ENCODE measurements at regions not wholly inside any gene's neighbourhood (a gene's known extent, or its start where the extent isn't known, plus 50 kb on each side); places are given as distances from the start of the nearest gene placed in this dataset.

DNA sequence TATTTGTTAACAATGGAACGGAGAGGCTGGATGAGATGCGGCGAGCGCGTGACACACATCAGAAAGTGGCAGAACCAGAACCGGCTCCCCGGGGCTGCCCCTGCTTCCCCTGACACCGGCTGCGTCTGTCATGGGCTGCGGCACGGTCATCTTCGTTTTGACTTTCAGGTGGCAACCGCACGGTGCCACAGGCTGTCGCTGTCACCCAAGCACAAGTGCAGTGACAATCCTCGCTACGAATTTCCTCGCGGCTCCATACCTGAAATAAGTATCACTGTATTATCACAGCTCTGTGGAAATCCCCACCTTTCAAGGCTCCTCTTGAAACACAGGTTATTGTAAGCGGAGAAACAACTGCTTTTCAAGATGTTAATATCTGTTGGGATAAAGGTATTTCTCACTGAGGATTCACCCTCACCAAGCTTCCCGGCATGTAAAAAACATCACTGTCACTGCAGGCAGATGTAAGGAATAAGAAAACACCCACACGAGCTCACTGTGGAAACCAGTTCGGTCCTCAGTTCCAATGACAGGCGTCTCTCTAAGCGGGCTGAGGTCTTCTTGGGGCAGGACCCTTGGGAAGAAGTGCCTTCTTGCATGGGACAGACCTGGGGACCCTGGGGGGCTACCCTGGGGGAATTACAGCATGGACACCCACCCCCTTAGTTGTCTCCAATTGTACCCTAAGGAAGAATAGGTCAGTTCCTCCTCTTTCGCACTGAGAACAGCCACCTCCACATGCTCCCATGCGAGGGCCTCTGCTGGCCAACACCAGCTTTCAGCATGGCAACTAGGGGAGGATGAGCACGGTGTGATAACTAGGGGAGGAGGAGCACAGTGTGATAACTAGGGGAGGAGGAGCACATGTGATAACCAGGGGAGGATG lies 86.3 kb downstream of the DACT2 start:
- H3K4me1 ChIP-seq, result no peaks in the 10 kb centered on the region
- H3K36me3 ChIP-seq, result no peaks in the 10 kb centered on the region
- H3K4me3 ChIP-seq (replicated peaks in 1 of 3), result no peak overlapping the region
- WGBS, 2 donors, result 83 to 90% methylated on average over 28 of the region's 28 CpGs
- no peaks in the 10 kb centered on the region for H3K9me3 ChIP-seq
- no peak for TF ChIP-seq POLR2A (IDR thresholded peaks at IDR 0.05)
- TF ChIP-seq, protein P1, sequence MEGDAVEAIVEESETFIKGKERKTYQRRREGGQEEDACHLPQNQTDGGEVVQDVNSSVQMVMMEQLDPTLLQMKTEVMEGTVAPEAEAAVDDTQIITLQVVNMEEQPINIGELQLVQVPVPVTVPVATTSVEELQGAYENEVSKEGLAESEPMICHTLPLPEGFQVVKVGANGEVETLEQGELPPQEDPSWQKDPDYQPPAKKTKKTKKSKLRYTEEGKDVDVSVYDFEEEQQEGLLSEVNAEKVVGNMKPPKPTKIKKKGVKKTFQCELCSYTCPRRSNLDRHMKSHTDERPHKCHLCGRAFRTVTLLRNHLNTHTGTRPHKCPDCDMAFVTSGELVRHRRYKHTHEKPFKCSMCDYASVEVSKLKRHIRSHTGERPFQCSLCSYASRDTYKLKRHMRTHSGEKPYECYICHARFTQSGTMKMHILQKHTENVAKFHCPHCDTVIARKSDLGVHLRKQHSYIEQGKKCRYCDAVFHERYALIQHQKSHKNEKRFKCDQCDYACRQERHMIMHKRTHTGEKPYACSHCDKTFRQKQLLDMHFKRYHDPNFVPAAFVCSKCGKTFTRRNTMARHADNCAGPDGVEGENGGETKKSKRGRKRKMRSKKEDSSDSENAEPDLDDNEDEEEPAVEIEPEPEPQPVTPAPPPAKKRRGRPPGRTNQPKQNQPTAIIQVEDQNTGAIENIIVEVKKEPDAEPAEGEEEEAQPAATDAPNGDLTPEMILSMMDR (IDR thresholded peaks at IDR 0.05), result no peak
- intact Hi-C loops (cut with DNase I), result no loop called here
- no peaks in the 10 kb centered on the region for H3K27me3 ChIP-seq
- DNase-seq, result no peak
- H3K27ac ChIP-seq, result no peak overlapping the region

DNA sequence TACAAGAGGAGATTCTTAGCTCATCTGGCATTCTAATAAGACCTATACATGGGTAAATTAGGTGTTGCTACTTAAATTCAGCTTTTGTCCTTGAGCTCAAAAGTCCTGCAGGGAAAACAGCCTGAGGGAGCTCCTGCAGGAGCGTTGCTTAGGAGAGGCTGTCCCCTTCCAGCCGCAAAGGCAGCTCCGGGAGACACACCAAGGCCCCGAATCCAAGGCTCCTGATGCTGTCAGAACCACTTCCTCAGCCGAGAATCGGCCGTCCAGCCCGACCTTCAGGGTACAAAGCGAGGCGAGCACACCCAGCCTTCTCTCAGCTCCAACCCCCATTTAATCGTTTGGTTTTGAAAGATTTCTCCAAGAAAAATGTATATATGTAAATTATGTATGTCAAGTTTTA lies 87.0 kb downstream of the DACT2 start:
- no peak overlapping the region for H3K4me3 ChIP-seq (replicated peaks in 1 of 3)
- H3K4me1 ChIP-seq, result no peaks in the 10 kb centered on the region
- H3K36me3 ChIP-seq, result no peaks in the 10 kb centered on the region
- intact Hi-C loops (cut with DNase I), result no loop called here
- no peak for TF ChIP-seq POLR2A (IDR thresholded peaks at IDR 0.05)
- TF ChIP-seq, protein P1 (IDR thresholded peaks at IDR 0.05), result no peak
- H3K9me3 ChIP-seq, result no peaks in the 10 kb centered on the region
- WGBS, 2 donors, result 50 to 72% methylated on average over 11 of the region's 11 CpGs
- no peak overlapping the region for H3K27ac ChIP-seq
- no peaks in the 10 kb centered on the region for H3K27me3 ChIP-seq
- no peak for DNase-seq

DNA sequence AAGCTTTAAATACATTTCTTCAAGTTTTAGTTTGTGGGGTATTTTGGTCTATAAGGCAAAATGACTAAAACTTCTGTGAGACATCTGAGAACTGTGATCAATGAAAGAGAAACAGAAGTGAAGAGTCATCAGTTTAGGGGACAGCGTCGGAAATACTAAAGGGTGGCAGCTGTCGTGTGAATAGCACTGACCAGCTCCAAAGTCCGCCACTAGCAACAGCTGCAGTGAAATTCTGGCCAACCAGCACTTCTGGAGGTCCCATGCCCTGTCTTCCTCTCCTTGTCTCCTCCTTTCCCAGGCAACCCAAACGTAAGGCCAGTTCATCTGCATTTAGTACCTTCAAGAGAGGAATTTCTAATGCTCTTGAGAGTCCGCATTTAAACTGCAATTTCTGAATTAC lies 87.5 kb downstream of the DACT2 start:
- no peak overlapping the region for H3K27ac ChIP-seq
- WGBS, 2 donors, result 76 to 85% methylated on average over 6 of the region's 6 CpGs

DNA sequence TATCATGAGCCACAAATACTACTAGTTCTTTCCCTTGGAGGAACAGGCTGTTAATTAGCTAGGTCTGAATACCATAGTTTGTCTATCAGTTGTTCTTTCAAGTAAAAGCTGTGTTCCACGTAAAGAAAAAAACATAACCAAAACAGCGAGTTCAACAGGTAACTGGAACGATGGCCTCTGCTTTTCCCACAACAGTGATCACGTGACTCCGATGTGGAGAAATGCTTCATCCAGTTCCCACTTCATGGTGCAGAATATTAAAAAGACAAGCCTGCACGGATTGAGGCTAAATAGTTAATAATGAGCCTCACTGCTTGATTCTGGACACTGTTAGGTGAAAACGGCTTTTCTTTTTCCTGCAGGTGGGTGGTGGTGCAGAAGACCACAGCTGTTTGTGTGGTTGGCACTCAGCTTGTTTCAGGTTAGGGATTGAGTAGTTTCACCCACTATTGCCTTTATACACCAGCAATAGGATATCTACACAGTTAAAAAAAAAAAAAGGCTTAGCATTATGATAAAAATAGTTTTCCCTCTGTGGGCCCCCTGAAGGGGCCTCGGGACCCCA lies 88.1 kb downstream of the DACT2 start:
- H3K9me3 ChIP-seq, result no peaks in the 10 kb centered on the region
- WGBS, 2 donors, result 61 to 71% methylated on average over 8 of the region's 8 CpGs
- no peak overlapping the region for H3K27ac ChIP-seq
- TF ChIP-seq, protein P1 (IDR thresholded peaks at IDR 0.05), result no peak
- TF ChIP-seq POLR2A (IDR thresholded peaks at IDR 0.05), result no peak
- no peaks in the 10 kb centered on the region for H3K27me3 ChIP-seq
- H3K36me3 ChIP-seq, result no peaks in the 10 kb centered on the region
- no peaks in the 10 kb centered on the region for H3K4me1 ChIP-seq
- intact Hi-C loops (cut with DNase I), result no loop called here
- no peak overlapping the region for H3K4me3 ChIP-seq (replicated peaks in 1 of 3)
- no peak for DNase-seq

More for the DNA sequence above, 87.5 kb downstream of the DACT2 start:
- intact Hi-C loops (cut with DNase I), result no loop called here
- no peak overlapping the region for H3K4me3 ChIP-seq (replicated peaks in 1 of 3)
- no peaks in the 10 kb centered on the region for H3K36me3 ChIP-seq
- TF ChIP-seq, protein P1 (IDR thresholded peaks at IDR 0.05), result no peak
- no peak for TF ChIP-seq POLR2A (IDR thresholded peaks at IDR 0.05)
- no peaks in the 10 kb centered on the region for H3K9me3 ChIP-seq
- no peaks in the 10 kb centered on the region for H3K27me3 ChIP-seq
- DNase-seq, result no peak
- H3K4me1 ChIP-seq, result no peaks in the 10 kb centered on the region

DNA sequence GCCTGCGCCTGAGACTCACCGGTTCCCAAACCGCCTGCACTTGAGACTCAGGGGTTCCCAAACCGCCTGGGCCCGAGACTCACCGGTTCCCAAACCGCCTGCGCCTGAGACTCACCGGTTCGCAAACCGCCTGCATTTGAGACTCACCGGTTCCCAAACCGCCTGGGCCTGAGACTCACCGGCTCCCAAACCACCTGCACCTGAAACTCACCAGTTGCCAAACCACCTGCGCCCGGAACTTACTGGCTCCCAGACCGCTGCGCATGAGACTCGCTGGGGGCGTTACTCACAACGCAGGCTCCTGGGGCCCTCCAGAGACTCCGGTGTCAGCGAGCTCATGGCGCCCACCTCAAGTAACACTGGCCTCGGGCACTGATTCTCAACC lies 90.2 kb downstream of the DACT2 start:
- intact Hi-C loops (cut with DNase I), result no loop called here
- no peak for DNase-seq
- no peak overlapping the region for H3K27ac ChIP-seq
- TF ChIP-seq, protein P1 (IDR thresholded peaks at IDR 0.05), result no peak
- no peak for TF ChIP-seq POLR2A (IDR thresholded peaks at IDR 0.05)
- no peaks in the 10 kb centered on the region for H3K9me3 ChIP-seq
- H3K4me3 ChIP-seq (replicated peaks in 1 of 3), result no peak overlapping the region
- no peaks in the 10 kb centered on the region for H3K27me3 ChIP-seq
- no peaks in the 10 kb centered on the region for H3K36me3 ChIP-seq
- WGBS, 2 donors, result 90 to 98% methylated on average over 25 of the region's 25 CpGs
- H3K4me1 ChIP-seq, result no peaks in the 10 kb centered on the region
